Epithelial cell of proximal tubule (primary cell): ENCODE measurements at regions not wholly inside any gene's neighbourhood (a gene's known extent, or its start where the extent isn't known, plus 50 kb on each side); places are given as distances from the start of the nearest gene placed in this dataset.

Experiments used
- DNase-seq: peaks from one replicate; pipeline ENCODE4 v3.0.0-alpha.2; 2011; ENCODE audit warnings: low read depth
- H3K4me3 ChIP-seq: 2 replicates; pipeline ENCODE4 v1.5.1; 2011; ENCODE audit warnings: low read depth, mild to moderate bottlenecking, low read length
- TF ChIP-seq, protein P1 (sequence below): conservative IDR thresholded peaks from 2 replicates; pipeline ENCODE4 v1.5.1; 2012; ENCODE audit warnings: low read depth, mild to moderate bottlenecking, low read length

- DNase-seq, result no peak
- no peak overlapping the region for H3K4me3 ChIP-seq
- TF ChIP-seq, protein P1, sequence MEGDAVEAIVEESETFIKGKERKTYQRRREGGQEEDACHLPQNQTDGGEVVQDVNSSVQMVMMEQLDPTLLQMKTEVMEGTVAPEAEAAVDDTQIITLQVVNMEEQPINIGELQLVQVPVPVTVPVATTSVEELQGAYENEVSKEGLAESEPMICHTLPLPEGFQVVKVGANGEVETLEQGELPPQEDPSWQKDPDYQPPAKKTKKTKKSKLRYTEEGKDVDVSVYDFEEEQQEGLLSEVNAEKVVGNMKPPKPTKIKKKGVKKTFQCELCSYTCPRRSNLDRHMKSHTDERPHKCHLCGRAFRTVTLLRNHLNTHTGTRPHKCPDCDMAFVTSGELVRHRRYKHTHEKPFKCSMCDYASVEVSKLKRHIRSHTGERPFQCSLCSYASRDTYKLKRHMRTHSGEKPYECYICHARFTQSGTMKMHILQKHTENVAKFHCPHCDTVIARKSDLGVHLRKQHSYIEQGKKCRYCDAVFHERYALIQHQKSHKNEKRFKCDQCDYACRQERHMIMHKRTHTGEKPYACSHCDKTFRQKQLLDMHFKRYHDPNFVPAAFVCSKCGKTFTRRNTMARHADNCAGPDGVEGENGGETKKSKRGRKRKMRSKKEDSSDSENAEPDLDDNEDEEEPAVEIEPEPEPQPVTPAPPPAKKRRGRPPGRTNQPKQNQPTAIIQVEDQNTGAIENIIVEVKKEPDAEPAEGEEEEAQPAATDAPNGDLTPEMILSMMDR, result no peak
Measured at GRCh38 chr1:213686983-213687382, 300.8 kb upstream of the PROX1 start.

DNA sequence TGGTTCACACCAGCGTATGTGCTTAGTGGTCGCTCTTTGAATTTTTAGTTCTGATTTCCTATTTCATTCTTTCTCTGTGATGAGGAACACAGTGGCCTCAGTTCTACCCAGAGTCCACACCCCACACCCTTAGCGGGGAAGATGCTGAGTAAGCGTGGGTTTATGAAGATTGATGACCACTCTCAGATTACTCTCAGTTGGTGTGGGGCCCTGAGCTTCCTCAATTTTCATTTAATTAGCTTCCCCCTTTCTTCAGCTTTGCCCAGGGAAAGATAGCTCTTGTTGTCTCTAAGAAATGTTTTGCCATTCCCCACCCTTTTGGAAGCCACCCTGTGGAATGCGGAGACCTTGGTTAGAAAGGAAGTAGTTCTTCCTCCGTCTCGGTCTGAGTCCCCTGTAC lies 299.9 kb upstream of the PROX1 start:
- H3K4me3 ChIP-seq, result no peak overlapping the region
- TF ChIP-seq, protein P1, result no peak
- no peak for DNase-seq

DNA sequence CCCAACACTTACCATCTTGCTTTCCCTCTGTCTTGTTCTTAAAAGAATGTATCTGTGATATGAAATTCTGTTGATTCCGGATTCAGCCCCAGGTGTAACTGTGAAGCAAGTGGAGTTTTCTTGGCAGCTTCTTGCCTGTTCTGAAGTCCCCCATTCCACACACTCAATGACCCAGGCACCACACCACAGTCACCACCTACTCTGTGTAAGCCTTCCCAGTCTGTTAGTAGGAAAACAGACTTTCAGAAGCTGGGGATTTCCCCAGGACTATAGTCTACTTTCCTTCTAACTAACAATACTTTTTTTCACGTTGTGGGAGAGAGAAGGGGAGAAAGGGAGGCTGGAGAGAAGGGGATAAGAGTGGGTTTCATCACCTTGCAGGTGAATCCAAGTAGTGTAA lies 299.1 kb upstream of the PROX1 start:
- no peak for DNase-seq
- no peak overlapping the region for H3K4me3 ChIP-seq
- TF ChIP-seq, protein P1, result no peak

DNA sequence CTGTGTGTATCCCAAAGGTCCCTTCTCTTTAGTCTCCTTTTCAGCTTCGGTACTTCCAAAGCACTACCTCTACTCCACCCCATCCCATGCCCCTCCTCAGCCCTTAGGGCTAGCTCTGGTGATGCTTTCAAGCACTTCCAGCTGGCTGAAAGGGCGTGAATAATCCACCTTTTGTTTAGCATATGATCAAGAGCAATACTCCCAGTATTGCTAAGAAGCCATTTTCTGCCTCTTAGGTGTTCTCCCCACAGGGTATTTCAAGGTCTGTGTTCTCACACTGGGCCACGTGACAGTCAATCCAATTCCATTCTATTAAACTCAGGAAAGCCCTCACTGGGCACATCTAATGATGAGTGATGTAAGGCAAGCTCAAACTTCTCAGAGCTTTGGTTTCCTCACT lies 298.5 kb upstream of the PROX1 start:
- no peak overlapping the region for H3K4me3 ChIP-seq
- no peak for DNase-seq
- TF ChIP-seq, protein P1, result no peak

- H3K4me3 ChIP-seq, result no peak overlapping the region
- TF ChIP-seq, protein P1, result no peak
- no peak for DNase-seq
Measured at GRCh38 chr1:213690341-213690917, 297.3 kb upstream of the PROX1 start.

- no peak overlapping the region for H3K4me3 ChIP-seq
- TF ChIP-seq, protein P1, result no peak
- no peak for DNase-seq
Measured at GRCh38 chr1:213692321-213692720, 295.5 kb upstream of the PROX1 start.

DNA sequence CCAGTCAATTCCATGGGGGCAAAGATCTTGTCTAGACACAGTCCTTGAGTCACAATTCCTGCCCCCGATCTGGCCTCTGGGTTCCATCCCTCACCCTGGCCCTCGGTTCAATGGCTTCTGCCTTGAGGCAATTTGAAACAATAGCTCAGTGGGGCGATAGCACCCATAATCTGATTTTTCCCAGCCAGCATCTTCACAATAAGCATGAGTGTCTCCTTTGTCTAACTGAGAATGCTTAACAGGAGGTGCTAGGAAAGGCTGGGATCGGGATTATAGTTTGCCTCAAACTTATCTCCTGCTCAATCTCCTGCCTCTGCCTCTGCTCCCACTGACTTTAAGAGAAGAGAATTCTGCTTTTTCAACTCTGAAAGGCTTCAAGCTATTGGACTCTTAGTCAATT lies 293.9 kb upstream of the PROX1 start:
- TF ChIP-seq, protein P1, result no peak
- DNase-seq, result no peak
- H3K4me3 ChIP-seq, result no peak overlapping the region
